H9 (cell line): ENCODE measurements at regions not wholly inside any gene's neighbourhood (a gene's known extent, or its start where the extent isn't known, plus 50 kb on each side); places are given as distances from the start of the nearest gene placed in this dataset.

ENCODE experiments used
- DNase-seq: peaks from one replicate; pipeline ENCODE4 v3.0.0-alpha.2; 2017
- H2AFZ ChIP-seq: one replicate; pipeline ENCODE4 v1.6.1; 2013; ENCODE audit warnings: mild to moderate bottlenecking, low read length, control low read depth, moderate library complexity
- H2AK5ac ChIP-seq: 2 replicates; pipeline ENCODE4 v1.6.1; 2013; ENCODE audit warnings: low read length, control low read depth, mixed read lengths; ENCODE audit not compliant: insufficient read length
- H2BK120ac ChIP-seq: one replicate; pipeline ENCODE4 v1.6.1; 2013; ENCODE audit warnings: low read depth, mild to moderate bottlenecking, low read length, control low read depth, inconsistent platforms; ENCODE audit not compliant: poor library complexity, severe bottlenecking
- H2BK12ac ChIP-seq: 2 replicates; pipeline ENCODE4 v1.6.1; 2013; ENCODE audit warnings: low read length, control low read depth, mixed read lengths, low read depth; ENCODE audit not compliant: insufficient read length
- H2BK15ac ChIP-seq: 2 replicates; pipeline ENCODE4 v1.6.1; 2013; ENCODE audit warnings: low read depth, low read length, control low read depth
- H2BK20ac ChIP-seq: one replicate; pipeline ENCODE4 v1.6.1; 2013; ENCODE audit warnings: low read depth, mild to moderate bottlenecking, low read length, control low read depth, inconsistent platforms; ENCODE audit not compliant: poor library complexity, severe bottlenecking
- H2BK5ac ChIP-seq: 2 replicates; pipeline ENCODE4 v1.6.1; 2013; ENCODE audit warnings: low read length, control low read depth, mixed read lengths; ENCODE audit not compliant: insufficient read length
- H3K14ac ChIP-seq: 2 replicates; pipeline ENCODE4 v1.6.1; 2013; ENCODE audit warnings: low read length, control low read depth; ENCODE audit not compliant: insufficient read depth
- H3K18ac ChIP-seq: 2 replicates; pipeline ENCODE4 v1.6.1; 2013; ENCODE audit warnings: low read depth, mild to moderate bottlenecking, mixed read lengths, low read length, control low read depth; ENCODE audit not compliant: insufficient read length
- H3K23ac ChIP-seq: 2 replicates; pipeline ENCODE4 v1.6.1; 2013; ENCODE audit warnings: low read length, control low read depth, mixed read lengths, low read depth; ENCODE audit not compliant: insufficient read length
- H3K23me2 ChIP-seq: 2 replicates; pipeline ENCODE4 v1.6.1; 2013; ENCODE audit warnings: low read depth, mild to moderate bottlenecking, mixed read lengths, low read length, control low read depth; ENCODE audit not compliant: insufficient read length, poor library complexity, severe bottlenecking
- H3K27ac ChIP-seq: 2 replicates; pipeline ENCODE4 v1.5.1; 2013; ENCODE audit warnings: low read length, control low read depth, mixed read lengths, low read depth; ENCODE audit not compliant: insufficient read length
- H3K27me3 ChIP-seq: 2 replicates; pipeline ENCODE4 v1.6.1; 2013; ENCODE audit warnings: low read length, control low read depth, inconsistent platforms; ENCODE audit not compliant: insufficient read depth
- H3K4ac ChIP-seq: 2 replicates; pipeline ENCODE4 v1.6.1; 2013; ENCODE audit warnings: low read depth, mild to moderate bottlenecking, control low read depth, inconsistent platforms, low read length, moderate library complexity
- H3K4me1 ChIP-seq: 2 replicates; pipeline ENCODE4 v1.6.1; 2013; ENCODE audit warnings: low read length, control low read depth, inconsistent platforms; ENCODE audit not compliant: insufficient read depth
- H3K4me2 ChIP-seq: 2 replicates; pipeline ENCODE4 v1.6.1; 2013; ENCODE audit warnings: low read length, control low read depth, mixed read lengths; ENCODE audit not compliant: insufficient read length, insufficient read depth
- H3K56ac ChIP-seq: 2 replicates; pipeline ENCODE4 v1.6.1; 2013; ENCODE audit warnings: low read depth, mild to moderate bottlenecking, mixed read lengths, low read length, control low read depth; ENCODE audit not compliant: insufficient read length
- H3K79me1 ChIP-seq: 2 replicates; pipeline ENCODE4 v1.6.1; 2013; ENCODE audit warnings: low read depth, mild to moderate bottlenecking, moderate library complexity, low read length, control low read depth, inconsistent platforms; ENCODE audit not compliant: insufficient read depth, poor library complexity, severe bottlenecking
- H3K79me2 ChIP-seq: 2 replicates; pipeline ENCODE4 v1.6.1; 2013; ENCODE audit warnings: low read length, control low read depth, inconsistent platforms; ENCODE audit not compliant: insufficient read depth
- H3K9ac ChIP-seq: 2 replicates; pipeline ENCODE4 v1.6.1; 2013; ENCODE audit warnings: low read length, control low read depth, mixed read lengths; ENCODE audit not compliant: insufficient read length; ENCODE audit errors: extremely low read depth
- H3K9me3 ChIP-seq: one replicate; pipeline ENCODE4 v1.6.1; 2013; ENCODE audit warnings: low read depth, low read length, inconsistent platforms; ENCODE audit not compliant: control insufficient read depth
- H3T11ph ChIP-seq: one replicate; pipeline ENCODE4 v1.6.1; 2013; ENCODE audit warnings: mild to moderate bottlenecking, low read length, control low read depth, inconsistent platforms
- H4K20me1 ChIP-seq: one replicate; pipeline ENCODE4 v1.6.1; 2013; ENCODE audit not compliant: control insufficient read depth, insufficient read length, insufficient read depth
- H4K5ac ChIP-seq: 2 replicates; pipeline ENCODE4 v1.6.1; 2013; ENCODE audit warnings: low read depth, mild to moderate bottlenecking, mixed read lengths, low read length, control low read depth; ENCODE audit not compliant: insufficient read length
- H4K8ac ChIP-seq: replicated peaks from 2 replicates; pipeline ENCODE4 v1.6.1; 2013; ENCODE audit warnings: low read length, control low read depth, mixed read lengths, low read depth; ENCODE audit not compliant: insufficient read length
- H4K91ac ChIP-seq: 2 replicates; pipeline ENCODE4 v1.6.1; 2013; ENCODE audit warnings: low read depth, mild to moderate bottlenecking, moderate library complexity, mixed read lengths, low read length, control low read depth; ENCODE audit not compliant: insufficient read length
- H3K27ac Mint-ChIP-seq, 3 experiments: 2 replicates in 2 of 3; 3 replicates in 1 of 3; pipeline ENCODE4 v1.8.0; 2020 to 2021; ENCODE audit warnings: mixed read lengths in 3 of 3, mild to moderate bottlenecking in 1 of 3, moderate library complexity in 1 of 3
- H3K27me3 Mint-ChIP-seq: 2 replicates; pipeline ENCODE4 v1.8.0; 2021; ENCODE audit warnings: low read depth, mild to moderate bottlenecking, moderate library complexity, mixed read lengths
- H3K36me3 Mint-ChIP-seq, 3 experiments: 2 replicates in 2 of 3; 3 replicates in 1 of 3; pipeline ENCODE4 v1.8.0; 2020 to 2021; ENCODE audit warnings: low read depth in 3 of 3, mixed read lengths in 3 of 3; ENCODE audit not compliant: insufficient read depth in 1 of 3
- H3K4me1 Mint-ChIP-seq, 2 experiments: 2 replicates each; pipeline ENCODE4 v1.8.0; 2020; ENCODE audit warnings: mixed read lengths in 2 of 2
- H3K4me3 Mint-ChIP-seq, 2 experiments: 2 replicates in 1 of 2; 3 replicates in 1 of 2; pipeline ENCODE4 v1.8.0; 2020 to 2021; ENCODE audit warnings: mild to moderate bottlenecking in 2 of 2, mixed read lengths in 2 of 2, moderate library complexity in 1 of 2
- H3K9me3 Mint-ChIP-seq, 2 experiments: 2 replicates in 1 of 2; 3 replicates in 1 of 2; pipeline ENCODE4 v1.8.0; 2020; ENCODE audit warnings: mild to moderate bottlenecking in 2 of 2, mixed read lengths in 2 of 2, moderate library complexity in 1 of 2
- WGBS: extraction: QIAGEN DNeasy Blood & Tissue Kit; methylation state at CpG from one replicate; pipeline ENCODE4 v1.1.7; 2013; ENCODE audit warnings: missing lambda C conversion rate, low lambda C conversion rate, mixed read lengths; ENCODE audit not compliant: insufficient read length; ENCODE audit errors: extremely low coverage; 5-methylcytosine and 5-hydroxymethylcytosine counted together
- TF ChIP-seq, protein P1 (sequence below): fragments of 200-600 bp; sonication (generic); conservative IDR thresholded peaks from 3 replicates; pipeline ENCODE4 v1.8.0; 2021; ENCODE audit warnings: antibody characterized with exemption, mild to moderate bottlenecking

DNA sequence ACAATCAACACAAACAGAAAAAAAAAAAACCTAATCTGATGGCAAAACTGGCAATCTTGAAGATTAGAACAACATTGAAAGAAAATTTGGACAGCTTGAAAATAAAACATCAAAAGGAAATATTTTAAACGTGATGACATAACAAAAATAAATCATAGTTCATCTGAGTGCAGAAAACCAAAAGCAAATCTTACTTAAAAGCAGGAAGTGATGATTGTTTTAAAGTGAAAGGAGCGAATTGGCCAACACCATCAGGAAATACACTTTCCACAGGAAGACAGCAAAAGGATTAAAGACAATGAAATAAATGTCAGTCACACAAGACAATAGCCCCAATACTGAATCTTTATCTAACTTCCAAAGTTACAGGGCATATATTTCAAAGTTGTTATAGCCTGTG lies 696.5 kb upstream of the CHORDC1 start:
- no peak overlapping the region for H3K56ac ChIP-seq
- H3K4me1 Mint-ChIP-seq, result 0 out of 4 replicates have a peak, but pooled peaks cover 0 to 2% of the 10 kb centered on the region in 2 experiments
- H3K4me2 ChIP-seq, result no peak overlapping the region
- no peaks in the 10 kb centered on the region for H3K23me2 ChIP-seq
- no peak overlapping the region for H3K9ac ChIP-seq
- no peaks in the 10 kb centered on the region for H3K27me3 Mint-ChIP-seq
- no peak overlapping the region for H2AK5ac ChIP-seq
- H2BK12ac ChIP-seq, result no peak overlapping the region
- TF ChIP-seq, protein P1, sequence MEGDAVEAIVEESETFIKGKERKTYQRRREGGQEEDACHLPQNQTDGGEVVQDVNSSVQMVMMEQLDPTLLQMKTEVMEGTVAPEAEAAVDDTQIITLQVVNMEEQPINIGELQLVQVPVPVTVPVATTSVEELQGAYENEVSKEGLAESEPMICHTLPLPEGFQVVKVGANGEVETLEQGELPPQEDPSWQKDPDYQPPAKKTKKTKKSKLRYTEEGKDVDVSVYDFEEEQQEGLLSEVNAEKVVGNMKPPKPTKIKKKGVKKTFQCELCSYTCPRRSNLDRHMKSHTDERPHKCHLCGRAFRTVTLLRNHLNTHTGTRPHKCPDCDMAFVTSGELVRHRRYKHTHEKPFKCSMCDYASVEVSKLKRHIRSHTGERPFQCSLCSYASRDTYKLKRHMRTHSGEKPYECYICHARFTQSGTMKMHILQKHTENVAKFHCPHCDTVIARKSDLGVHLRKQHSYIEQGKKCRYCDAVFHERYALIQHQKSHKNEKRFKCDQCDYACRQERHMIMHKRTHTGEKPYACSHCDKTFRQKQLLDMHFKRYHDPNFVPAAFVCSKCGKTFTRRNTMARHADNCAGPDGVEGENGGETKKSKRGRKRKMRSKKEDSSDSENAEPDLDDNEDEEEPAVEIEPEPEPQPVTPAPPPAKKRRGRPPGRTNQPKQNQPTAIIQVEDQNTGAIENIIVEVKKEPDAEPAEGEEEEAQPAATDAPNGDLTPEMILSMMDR, result no peak
- H4K5ac ChIP-seq, result no peak overlapping the region
- H3K27ac ChIP-seq, result no peak overlapping the region
- no peak overlapping the region for H3K4ac ChIP-seq
- no peaks in the 10 kb centered on the region for H3K79me2 ChIP-seq
- no peak overlapping the region for H3K27ac Mint-ChIP-seq
- no peaks in the 10 kb centered on the region for H3K9me3 ChIP-seq
- H3K18ac ChIP-seq, result no peak overlapping the region
- H3K14ac ChIP-seq, result no peak overlapping the region
- no CpG with 5 or more reads among the region's 2 CpGs for WGBS
- H3K4me3 Mint-ChIP-seq, result no peak overlapping the region
- no peak for DNase-seq
- no peak overlapping the region for H3K23ac ChIP-seq
- H3K79me1 ChIP-seq, result no peaks in the 10 kb centered on the region
- no peak overlapping the region for H2BK120ac ChIP-seq
- no peaks in the 10 kb centered on the region for H3K4me1 ChIP-seq
- no peaks in the 10 kb centered on the region for H4K20me1 ChIP-seq
- H3K36me3 Mint-ChIP-seq, result no peaks in the 10 kb centered on the region
- H2AFZ ChIP-seq, result no peak overlapping the region
- no peak overlapping the region for H3T11ph ChIP-seq
- no peak overlapping the region for H4K8ac ChIP-seq
- H2BK20ac ChIP-seq, result no peak overlapping the region
- H4K91ac ChIP-seq, result no peak overlapping the region
- no peak overlapping the region for H2BK15ac ChIP-seq
- no peak overlapping the region for H2BK5ac ChIP-seq
- H3K9me3 Mint-ChIP-seq, result no peaks in the 10 kb centered on the region
- no peaks in the 10 kb centered on the region for H3K27me3 ChIP-seq
